Anterior cingulate cortex (tissue), 58 donors: ENCODE measurements at regions not wholly inside any gene's neighbourhood (a gene's known extent, or its start where the extent isn't known, plus 50 kb on each side); places are given as distances from the start of the nearest gene placed in this dataset.
"Not testable (repeated sequence)": the region's sequence is repeated elsewhere in the genome, so short reads cannot be mapped to it uniquely, and the experiment has no call there.

Experiments used
- DNase-seq, 58 donors: peaks; one replicate each; lab custom pipeline; 2025; lab: John Stamatoyannopoulos, UW

DNA sequence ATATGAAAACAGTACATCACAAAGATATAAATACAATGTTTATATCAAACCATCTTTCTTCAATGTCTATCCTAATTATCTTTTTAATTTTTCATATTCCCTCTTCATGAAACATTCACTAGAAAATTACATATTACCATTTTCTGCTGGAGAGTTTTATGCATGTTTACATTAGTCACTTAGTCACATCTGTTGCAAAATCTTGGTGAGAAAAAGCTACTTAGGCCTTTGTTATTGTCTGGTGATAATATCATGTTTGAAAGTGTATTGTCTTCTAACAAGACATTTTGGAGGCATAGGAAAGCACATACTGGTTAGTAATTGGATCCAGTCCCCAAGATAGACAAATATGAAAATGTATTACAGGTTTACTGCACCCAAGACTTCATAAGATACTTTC is 163.6 kb downstream of the GNAI1 start:
- no peak for DNase-seq

DNA sequence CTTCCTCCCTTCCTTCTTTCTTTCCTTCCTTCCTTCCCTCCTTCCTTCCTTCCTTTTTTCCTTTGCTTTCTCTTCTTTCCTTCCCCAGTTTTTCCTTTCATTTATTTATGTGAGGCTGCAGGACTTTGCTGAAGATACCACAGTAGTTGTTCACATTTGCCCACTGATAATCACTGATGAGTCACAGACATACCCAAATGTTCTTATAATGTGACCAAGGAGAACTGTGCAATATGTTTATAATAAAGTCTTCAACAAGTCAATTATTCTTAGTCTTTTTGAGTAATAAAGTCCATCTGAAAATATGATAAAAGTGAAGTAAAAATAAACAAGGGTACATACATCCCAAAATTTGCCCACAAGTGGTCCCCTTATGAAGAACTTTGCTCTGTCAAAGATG is 159.7 kb downstream of the GNAI1 start:
- no peak for DNase-seq

DNA sequence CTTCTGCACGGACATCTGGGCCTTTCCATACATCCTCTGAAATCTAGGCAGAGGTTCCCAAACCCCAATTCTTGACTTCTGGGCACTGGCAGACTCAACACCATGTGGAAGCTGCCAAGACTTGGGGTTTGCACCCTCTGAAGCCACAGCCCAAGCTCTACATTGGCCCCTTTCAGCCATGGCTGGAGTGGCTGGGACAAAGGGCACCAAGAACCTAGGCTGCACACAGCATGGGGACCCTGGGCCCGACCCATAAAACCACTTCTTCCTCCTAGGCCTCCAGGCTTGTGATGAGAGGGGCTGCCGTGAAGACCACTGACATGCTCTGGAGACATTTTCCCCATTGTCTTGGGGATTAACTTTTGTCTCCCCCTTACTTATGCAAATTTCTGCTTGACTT is 158.0 kb downstream of the GNAI1 start:
- DNase-seq: not testable (repeated sequence)

DNA sequence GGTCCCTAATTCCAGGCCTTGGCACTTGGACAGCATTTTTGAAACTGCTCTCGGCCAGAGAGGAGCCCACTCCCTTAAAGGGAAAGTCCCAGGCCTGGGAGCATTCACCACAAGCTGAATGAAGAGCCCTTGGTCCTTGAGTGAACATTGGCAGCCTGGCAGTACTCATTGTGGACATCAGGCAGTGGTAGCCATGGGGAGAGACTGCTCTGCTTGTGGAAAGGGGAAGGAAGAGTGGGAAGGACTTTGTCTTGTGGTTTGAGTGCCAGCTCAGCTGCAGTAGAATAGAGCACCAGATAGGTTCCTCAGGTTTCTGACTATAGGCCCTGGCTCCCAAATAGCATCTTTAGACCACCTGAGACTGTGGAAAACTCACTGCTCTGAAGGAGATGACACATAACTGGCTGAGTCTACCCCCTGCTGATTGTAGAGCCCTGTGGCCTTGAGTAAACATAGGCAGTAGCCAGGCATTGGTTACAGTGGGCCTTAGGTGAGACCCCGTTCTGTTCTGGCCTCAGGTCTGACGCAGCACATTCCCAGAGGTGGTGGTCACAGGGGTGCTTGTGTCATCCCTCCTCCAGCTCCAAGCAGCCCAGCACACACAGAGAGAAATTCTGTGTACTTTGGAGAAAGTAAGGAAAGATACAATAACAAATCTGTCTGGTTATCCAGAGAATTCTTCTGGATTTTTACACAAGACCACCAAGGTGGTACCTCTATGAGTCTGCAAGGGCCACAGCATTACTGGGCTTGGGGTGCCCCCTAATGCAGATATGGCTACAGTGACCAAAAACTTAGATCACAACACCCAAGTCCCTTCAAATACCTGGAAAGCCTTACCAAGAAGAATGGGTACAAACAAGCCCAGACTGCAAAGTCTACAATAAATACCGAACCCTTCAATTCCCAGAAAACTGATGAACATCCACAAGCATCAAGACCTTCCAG is 153.8 kb downstream of the GNAI1 start:
- DNase-seq: peak in 13 of 58 donors; percentile 1 to 19 (median 9)

DNA sequence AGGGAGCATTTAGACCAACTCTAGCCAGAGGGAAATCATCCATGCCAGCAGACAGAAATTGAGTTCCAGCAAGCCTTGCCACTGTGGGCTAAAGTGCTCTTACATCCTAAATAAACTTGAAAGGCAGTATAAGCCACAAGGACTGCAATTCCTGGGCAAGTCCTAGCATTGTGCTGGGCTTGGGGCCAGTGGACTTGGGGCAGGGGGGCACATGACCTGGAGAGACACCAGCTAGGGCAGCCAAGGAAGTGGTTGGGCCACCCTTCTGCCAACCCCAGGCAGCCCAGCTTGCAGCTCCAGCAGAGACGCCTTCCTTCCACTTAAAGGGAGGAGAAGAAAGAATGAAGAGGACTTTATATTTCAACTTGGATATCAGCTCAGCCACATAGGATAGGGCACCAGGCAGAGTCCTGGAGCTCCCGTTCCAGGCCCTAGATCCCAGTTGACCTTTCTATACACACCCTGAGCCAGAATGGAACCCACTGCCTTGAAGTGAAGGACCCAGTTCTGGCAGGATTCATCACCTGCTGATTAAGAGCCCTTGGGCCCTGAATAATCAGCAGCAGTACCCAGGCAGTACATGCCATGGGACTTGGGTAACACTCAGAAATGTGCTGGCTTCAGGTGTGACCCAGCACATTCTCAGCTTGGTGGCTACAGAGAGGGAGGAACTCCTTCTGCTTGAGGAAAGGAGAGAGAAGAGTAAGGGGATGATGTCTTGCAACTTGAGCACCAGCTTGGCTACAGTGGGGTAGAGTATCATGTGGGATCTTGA is 153.0 kb downstream of the GNAI1 start:
- peak in 2 of 58 donors; percentile 3 for DNase-seq

DNA sequence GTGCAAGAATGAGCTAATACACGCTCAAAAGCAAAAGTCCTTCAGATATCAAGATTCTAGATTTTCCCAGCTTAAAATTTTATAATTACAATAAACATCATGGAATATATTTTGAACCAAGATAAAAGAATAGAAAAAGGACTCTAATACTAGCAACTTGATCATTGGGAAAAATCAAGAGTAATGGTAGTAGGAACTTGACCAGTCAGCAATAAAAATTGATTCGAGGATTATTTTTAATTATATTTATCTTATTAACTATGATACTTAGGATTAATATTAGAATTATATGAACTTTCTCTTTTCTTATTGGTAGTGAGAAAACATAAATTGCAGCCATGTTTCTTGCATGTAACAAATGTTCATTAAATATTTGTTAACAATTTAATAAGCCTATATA is 152.0 kb downstream of the GNAI1 start:
- no peak for DNase-seq

DNA sequence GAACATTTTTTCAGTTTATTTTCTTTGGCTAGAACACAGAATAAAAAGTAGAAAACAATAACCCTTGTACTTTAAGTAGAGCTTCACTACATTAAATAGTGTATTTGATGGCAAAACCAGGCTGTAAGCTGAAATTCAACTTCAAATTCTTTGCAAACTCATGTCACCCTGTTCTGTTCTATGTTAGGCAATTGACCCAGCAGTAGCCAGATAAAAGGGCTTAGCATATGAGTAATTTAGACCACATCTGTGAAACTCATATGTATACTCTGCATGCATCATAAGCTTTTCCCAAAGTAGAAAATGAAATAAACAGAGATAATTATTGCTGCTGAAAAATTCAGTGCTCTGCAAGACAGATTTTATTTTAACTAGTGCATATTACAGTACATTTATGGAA is 150.2 kb downstream of the GNAI1 start:
- no peak for DNase-seq

DNA sequence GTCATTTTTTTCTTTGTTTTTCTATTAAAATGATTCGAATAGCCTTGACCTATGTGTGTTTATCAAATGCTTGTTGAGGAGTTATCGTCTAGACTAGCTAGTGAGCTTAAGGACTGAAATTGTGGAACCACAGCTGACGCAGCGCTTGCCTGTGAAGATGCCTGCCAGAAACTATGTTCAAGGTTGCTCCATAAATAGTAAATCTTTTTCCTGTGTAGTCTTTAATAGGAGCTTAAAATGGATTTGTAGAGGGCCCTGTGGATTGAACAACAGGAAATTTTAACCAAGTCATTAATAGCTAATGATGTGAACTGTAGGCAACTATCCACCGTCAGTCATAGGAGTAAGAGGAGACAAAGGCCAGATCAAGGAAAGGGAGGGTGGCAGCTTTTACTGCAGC is 145.1 kb downstream of the GNAI1 start:
- no peak for DNase-seq

DNA sequence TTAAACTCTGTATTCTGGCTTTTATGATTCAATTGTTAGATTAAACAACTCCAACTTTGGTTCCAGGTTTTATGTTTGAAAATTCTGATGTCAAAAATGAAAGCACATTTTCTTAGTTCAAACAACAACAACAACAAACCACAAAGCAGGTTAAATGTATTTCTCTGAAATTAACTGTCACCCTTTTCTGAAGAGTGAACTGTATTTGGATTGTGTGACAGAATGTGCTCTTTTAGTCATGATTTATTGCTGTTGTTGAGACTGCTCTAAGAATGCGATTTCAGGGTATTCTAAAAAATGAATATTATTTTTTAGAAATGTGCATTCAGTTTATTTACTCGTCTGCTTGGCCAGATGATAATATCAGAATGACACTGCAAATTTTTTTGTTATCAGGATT is 144.1 kb downstream of the GNAI1 start:
- no peak for DNase-seq

DNA sequence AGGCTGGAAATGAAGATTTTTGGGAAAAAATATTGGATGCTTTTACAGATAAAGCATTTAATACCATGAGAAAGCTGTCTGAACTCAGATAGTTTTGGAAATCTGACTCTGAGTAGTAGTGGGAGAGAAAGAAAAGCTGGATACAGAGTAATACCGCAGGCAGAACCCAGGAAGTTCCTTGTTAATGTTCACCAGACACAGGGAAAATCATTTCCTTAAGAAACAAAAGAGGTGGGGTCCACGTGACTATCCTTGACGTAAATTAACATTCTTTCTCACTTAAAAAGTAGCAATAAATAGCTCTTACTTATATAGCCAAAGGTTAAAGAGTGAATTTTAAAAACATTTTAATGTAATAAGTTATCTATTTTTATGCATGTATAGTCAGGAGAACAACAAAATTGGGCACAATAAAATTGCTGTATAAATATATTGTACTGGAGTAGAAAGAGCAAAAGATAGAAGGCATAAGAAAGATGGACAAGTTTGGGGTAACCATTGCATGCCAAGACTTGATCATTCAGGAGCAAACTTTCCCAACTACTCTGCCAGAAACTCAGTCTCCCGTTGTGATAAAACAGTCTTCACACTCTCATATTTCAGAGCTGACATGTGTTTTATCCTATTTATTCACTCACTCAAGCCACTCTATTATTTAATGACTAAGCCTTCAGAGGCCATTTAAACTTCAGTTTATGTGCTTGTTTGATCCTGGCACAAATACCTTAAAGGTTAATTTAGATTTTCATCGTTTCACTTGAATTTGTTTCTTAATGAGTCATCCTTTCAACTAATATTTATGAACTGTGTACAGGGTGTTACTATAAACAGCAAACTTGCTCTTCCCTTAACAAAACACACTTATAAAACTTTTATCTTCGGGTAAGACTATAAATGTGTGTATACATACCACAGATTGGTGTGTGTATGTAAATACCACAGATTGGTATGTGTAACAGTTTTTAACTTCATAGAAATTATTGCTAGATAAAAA is 143.1 kb downstream of the GNAI1 start:
- no peak for DNase-seq
